SK-N-SH (cell line): ENCODE measurements at regions not wholly inside any gene's neighbourhood (a gene's known extent, or its start where the extent isn't known, plus 50 kb on each side); places are given as distances from the start of the nearest gene placed in this dataset.

Experiments
- CTCF ChIA-PET: fragments of 300-600, 350-600 bp; formaldehyde crosslinking; extraction: SDS; loops from one replicate; lab custom pipeline; 2021; lab: Yijun Ruan, JAX
- POLR2A ChIA-PET: fragments of 350-600 bp; sonication (Branson Sonifier 250); formaldehyde crosslinking; extraction: SDS; loops from one replicate; lab custom pipeline; 2020; ENCODE audit warnings: antibody characterized with exemption, inconsistent platforms; lab: Yijun Ruan, JAX
- DNase-seq: peaks from one replicate; pipeline ENCODE4 v3.0.0; 2012
- H2AFZ ChIP-seq: fragments of 200-600 bp; sonication (generic); 2 replicates; pipeline ENCODE4 v1.8.1; 2016; ENCODE audit warnings: antibody characterized with exemption, mild to moderate bottlenecking, low read depth
- H3F3A ChIP-seq: fragments of 200-600 bp; sonication (generic); replicated peaks from 2 replicates; pipeline ENCODE3; 2016; ENCODE audit warnings: antibody characterized with exemption, mild to moderate bottlenecking; ENCODE audit not compliant: insufficient read depth
- H3K27ac ChIP-seq, 2 experiments: fragments of 200-500 bp in 1 of 2; fragments of 200-600 bp in 1 of 2; sonication (Bioruptor generic) in 1 of 2; sonication (generic), shearing (Covaris generic) in 1 of 2; 2 replicates each; pipeline versions ENCODE4 v1.5.1 to v1.6.1; 2014 to 2016; ENCODE audit warnings: low read depth in 2 of 2, inconsistent platforms in 1 of 2, low read length in 1 of 2, mild to moderate bottlenecking in 1 of 2, mixed read lengths in 1 of 2
- H3K27me3 ChIP-seq: fragments of 200-600 bp; sonication (generic), shearing (Covaris generic); 2 replicates; pipeline ENCODE4 v1.6.1; 2016; ENCODE audit warnings: mixed run types; ENCODE audit not compliant: insufficient read depth
- H3K36me3 ChIP-seq, 2 experiments: fragments of 200-500 bp in 1 of 2; fragments of 200-600 bp in 1 of 2; sonication (Bioruptor generic) in 1 of 2; sonication (generic) in 1 of 2; replicated peaks in 1 of 2; 2 replicates each; pipeline versions ENCODE3 to v1.5.1; 2014 to 2016; ENCODE audit warnings: low read length in 1 of 2, mild to moderate bottlenecking in 1 of 2; ENCODE audit not compliant: insufficient read depth in 2 of 2, control insufficient read depth in 1 of 2
- H3K4me1 ChIP-seq, 2 experiments: fragments of 200-500 bp in 1 of 2; fragments of 200-600 bp in 1 of 2; sonication (Bioruptor generic) in 1 of 2; sonication (generic), shearing (Covaris generic) in 1 of 2; 2 replicates each; pipeline versions ENCODE4 v1.5.1 to v1.6.1; 2014 to 2016; ENCODE audit warnings: low read depth in 1 of 2, low read length in 1 of 2, mixed run types in 1 of 2; ENCODE audit not compliant: insufficient read depth in 2 of 2, control insufficient read depth in 1 of 2
- H3K4me2 ChIP-seq: fragments of 200-600 bp; sonication (generic), shearing (Covaris generic); 2 replicates; pipeline ENCODE4 v1.6.1; 2017; ENCODE audit warnings: mixed run types
- H3K4me3 ChIP-seq, 2 experiments: fragments of 200-500 bp in 1 of 2; fragments of 200-600 bp in 1 of 2; sonication (Bioruptor generic) in 1 of 2; sonication (generic), shearing (Covaris generic) in 1 of 2; 2 replicates each; pipeline versions ENCODE4 v1.5.1 to v1.8.1; 2014 to 2016; ENCODE audit warnings: low read depth in 2 of 2, inconsistent platforms in 1 of 2, low read length in 1 of 2, mild to moderate bottlenecking in 1 of 2, mixed read lengths in 1 of 2, moderate library complexity in 1 of 2
- H3K79me2 ChIP-seq: fragments of 200-600 bp; sonication (generic); 2 replicates; pipeline ENCODE4 v1.8.1; 2017; ENCODE audit warnings: mild to moderate bottlenecking; ENCODE audit not compliant: insufficient read depth
- H3K9ac ChIP-seq: fragments of 200-600 bp; sonication (generic); 2 replicates; pipeline ENCODE4 v1.6.1; 2017; ENCODE audit warnings: mixed run types
- H3K9me2 ChIP-seq: fragments of 200-600 bp; sonication (generic); 2 replicates; pipeline ENCODE4 v1.6.1; 2017; ENCODE audit warnings: mixed run types
- H3K9me3 ChIP-seq: fragments of 200-600 bp; sonication (generic); 2 replicates; pipeline ENCODE4 v1.6.1; 2017; ENCODE audit warnings: mixed run types, mild to moderate bottlenecking, moderate library complexity
- H4K20me1 ChIP-seq: fragments of 200-600 bp; sonication (generic); 2 replicates; pipeline ENCODE4 v1.6.1; 2017; ENCODE audit warnings: mild to moderate bottlenecking, mixed run types; ENCODE audit not compliant: insufficient read depth
- CHD2 ChIP-seq: fragments of 150-350 bp; IDR thresholded peaks from 2 replicates; pipeline ENCODE4 v1.6.1; 2018; ENCODE audit warnings: low read length; ENCODE audit not compliant: partially characterized antibody
- EP300 ChIP-seq, 2 experiments: IDR thresholded peaks; 2 replicates each; pipeline versions ENCODE4 v1.4.0 to v1.6.1; 2012; ENCODE audit warnings: borderline replicate concordance in 1 of 2, low read depth in 1 of 2, low read length in 1 of 2
- EZH2phosphoT487 ChIP-seq: fragments of 200-600 bp; sonication (generic); IDR thresholded peaks from 2 replicates; pipeline ENCODE4 v1.6.1; 2017; ENCODE audit warnings: low read depth, mixed run types, mild to moderate bottlenecking, antibody characterized with exemption, moderate library complexity, borderline replicate concordance
- FOSL2 ChIP-seq: IDR thresholded peaks from 2 replicates; pipeline ENCODE4 v1.4.0; 2012; ENCODE audit warnings: low read depth, mild to moderate bottlenecking, moderate library complexity, borderline replicate concordance
- FOXM1 ChIP-seq: IDR thresholded peaks from 2 replicates; pipeline ENCODE4 v1.4.0; 2012; ENCODE audit warnings: low read depth, mild to moderate bottlenecking
- MEF2A ChIP-seq: IDR thresholded peaks from 2 replicates; pipeline ENCODE4 v1.4.0; 2012; ENCODE audit warnings: low read depth, borderline replicate concordance
- MXI1 ChIP-seq: IDR thresholded peaks from 2 replicates; pipeline ENCODE4 v1.6.1; 2012; ENCODE audit warnings: mild to moderate bottlenecking, low read depth, low read length, improper control_type of control experiment
- RCOR1 ChIP-seq: fragments of 150-350 bp; IDR thresholded peaks from 2 replicates; pipeline ENCODE4 v1.6.1; 2017; ENCODE audit warnings: antibody characterized with exemption, low read length
- RFX5 ChIP-seq: IDR thresholded peaks from 2 replicates; pipeline ENCODE4 v1.6.1; 2012; ENCODE audit warnings: mild to moderate bottlenecking, improper control_type of control experiment, low read length
- RXRA ChIP-seq: IDR thresholded peaks from 2 replicates; pipeline ENCODE4 v1.4.0; 2012; ENCODE audit warnings: low read depth, mild to moderate bottlenecking, borderline replicate concordance
- TCF12 ChIP-seq: IDR thresholded peaks from 2 replicates; pipeline ENCODE4 v1.4.0; 2012
- WGBS: methylation state at CpG from one replicate; pipeline ENCODE4 v1.1.6; 2017; ENCODE audit warnings: low lambda C conversion rate; 5-methylcytosine and 5-hydroxymethylcytosine counted together
- TF ChIP-seq, protein P1 (sequence below): IDR thresholded peaks from 2 replicates; pipeline ENCODE4 v1.6.1; 2012; ENCODE audit warnings: mild to moderate bottlenecking, low read depth, low read length, moderate library complexity
- TF ChIP-seq, protein P2 (sequence below): IDR thresholded peaks from 2 replicates; pipeline ENCODE4 v1.4.0; 2012; ENCODE audit warnings: low read depth, borderline replicate concordance
- TF ChIP-seq, protein P3 (sequence below): fragments of 200-600 bp; sonication (generic); IDR thresholded peaks from 2 replicates; pipeline ENCODE4 v1.6.1; 2017; ENCODE audit warnings: antibody characterized with exemption, mild to moderate bottlenecking, moderate library complexity
- TF ChIP-seq, protein P4 (sequence below): IDR thresholded peaks from 2 replicates; pipeline ENCODE4; 2012
- TF ChIP-seq, protein P5 (sequence below): fragments of 150-350 bp; IDR thresholded peaks from 2 replicates; pipeline ENCODE4 v1.6.1; 2016; ENCODE audit warnings: mild to moderate bottlenecking, low read depth, low read length
- TF ChIP-seq, protein P6 (sequence below): IDR thresholded peaks from 2 replicates; pipeline ENCODE4 v1.4.0; 2012; ENCODE audit warnings: low read depth, borderline replicate concordance

DNA sequence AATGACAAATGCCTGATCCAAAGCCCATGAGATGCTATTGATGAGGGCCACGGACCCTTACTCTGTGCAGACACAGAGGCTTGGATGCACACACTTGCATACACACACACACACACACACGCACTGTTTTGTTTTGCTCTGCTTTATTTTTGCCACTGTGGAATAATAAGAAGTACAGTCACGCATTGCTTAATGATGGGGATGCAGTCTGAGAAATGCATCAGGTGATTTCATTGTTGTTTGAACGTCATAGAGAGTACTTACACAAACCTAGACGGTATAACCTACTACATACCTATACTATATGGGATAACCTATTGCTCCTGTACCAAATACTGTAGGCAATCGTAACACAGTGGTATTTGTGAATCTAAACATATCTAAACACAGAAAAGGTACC lies 104.4 kb downstream of the RHOU start (continued):
- TF ChIP-seq, protein P1, sequence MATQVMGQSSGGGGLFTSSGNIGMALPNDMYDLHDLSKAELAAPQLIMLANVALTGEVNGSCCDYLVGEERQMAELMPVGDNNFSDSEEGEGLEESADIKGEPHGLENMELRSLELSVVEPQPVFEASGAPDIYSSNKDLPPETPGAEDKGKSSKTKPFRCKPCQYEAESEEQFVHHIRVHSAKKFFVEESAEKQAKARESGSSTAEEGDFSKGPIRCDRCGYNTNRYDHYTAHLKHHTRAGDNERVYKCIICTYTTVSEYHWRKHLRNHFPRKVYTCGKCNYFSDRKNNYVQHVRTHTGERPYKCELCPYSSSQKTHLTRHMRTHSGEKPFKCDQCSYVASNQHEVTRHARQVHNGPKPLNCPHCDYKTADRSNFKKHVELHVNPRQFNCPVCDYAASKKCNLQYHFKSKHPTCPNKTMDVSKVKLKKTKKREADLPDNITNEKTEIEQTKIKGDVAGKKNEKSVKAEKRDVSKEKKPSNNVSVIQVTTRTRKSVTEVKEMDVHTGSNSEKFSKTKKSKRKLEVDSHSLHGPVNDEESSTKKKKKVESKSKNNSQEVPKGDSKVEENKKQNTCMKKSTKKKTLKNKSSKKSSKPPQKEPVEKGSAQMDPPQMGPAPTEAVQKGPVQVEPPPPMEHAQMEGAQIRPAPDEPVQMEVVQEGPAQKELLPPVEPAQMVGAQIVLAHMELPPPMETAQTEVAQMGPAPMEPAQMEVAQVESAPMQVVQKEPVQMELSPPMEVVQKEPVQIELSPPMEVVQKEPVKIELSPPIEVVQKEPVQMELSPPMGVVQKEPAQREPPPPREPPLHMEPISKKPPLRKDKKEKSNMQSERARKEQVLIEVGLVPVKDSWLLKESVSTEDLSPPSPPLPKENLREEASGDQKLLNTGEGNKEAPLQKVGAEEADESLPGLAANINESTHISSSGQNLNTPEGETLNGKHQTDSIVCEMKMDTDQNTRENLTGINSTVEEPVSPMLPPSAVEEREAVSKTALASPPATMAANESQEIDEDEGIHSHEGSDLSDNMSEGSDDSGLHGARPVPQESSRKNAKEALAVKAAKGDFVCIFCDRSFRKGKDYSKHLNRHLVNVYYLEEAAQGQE = no peak
- TF ChIP-seq MEF2A (no peak), EZH2phosphoT487 (no peak)

DNA sequence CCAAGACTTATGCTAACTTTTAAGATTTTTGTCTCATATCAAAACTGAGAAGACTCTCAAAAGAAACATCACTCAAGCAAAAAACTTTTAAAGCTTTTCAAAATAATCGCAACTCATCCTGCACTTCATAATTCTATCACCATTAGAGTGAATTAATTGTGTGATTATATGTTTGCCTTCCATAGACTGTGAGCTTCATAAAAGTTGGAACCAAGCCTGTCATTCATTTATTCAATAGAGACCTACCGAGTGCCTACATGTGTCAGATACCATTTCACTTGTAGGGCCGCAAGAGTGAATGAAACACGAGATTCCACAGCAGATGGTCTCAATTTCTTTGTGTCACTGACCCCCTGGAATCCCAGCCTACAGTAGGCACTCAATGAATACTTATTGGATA lies 106.4 kb downstream of the RHOU start:
- peaks cover 0 to 17% of the 10 kb centered on the region in 2 experiments; a peak in 2 of 4 replicates for H3K4me1 ChIP-seq
- WGBS = 82% methylated on average over 4 of the region's 4 CpGs
- POLR2A ChIA-PET = no interaction called here

More for the DNA sequence above, 106.4 kb downstream of the RHOU start:
- no peaks in the 10 kb centered on the region for H3K36me3 ChIP-seq
- H3K9ac ChIP-seq = no peak overlapping the region
- CTCF ChIA-PET = interaction anchor here (1.0 to 1.5 kb wide), 3 partner anchors 8 to 386 kb away, joined by 3 to 4 read pairs (median 3); no protein-coding TSS in a partner anchor
- no peak for TF ChIP-seq FOSL2
- no peak for TF ChIP-seq CHD2
- TF ChIP-seq MEF2A = no peak
- no peak for TF ChIP-seq EP300 (IDR thresholded peaks at IDR 0.05; ENCODE audit: borderline replicate concordance in 1 of 2, low read depth in 1 of 2, low read length in 1 of 2)
- TF ChIP-seq, protein P2, sequence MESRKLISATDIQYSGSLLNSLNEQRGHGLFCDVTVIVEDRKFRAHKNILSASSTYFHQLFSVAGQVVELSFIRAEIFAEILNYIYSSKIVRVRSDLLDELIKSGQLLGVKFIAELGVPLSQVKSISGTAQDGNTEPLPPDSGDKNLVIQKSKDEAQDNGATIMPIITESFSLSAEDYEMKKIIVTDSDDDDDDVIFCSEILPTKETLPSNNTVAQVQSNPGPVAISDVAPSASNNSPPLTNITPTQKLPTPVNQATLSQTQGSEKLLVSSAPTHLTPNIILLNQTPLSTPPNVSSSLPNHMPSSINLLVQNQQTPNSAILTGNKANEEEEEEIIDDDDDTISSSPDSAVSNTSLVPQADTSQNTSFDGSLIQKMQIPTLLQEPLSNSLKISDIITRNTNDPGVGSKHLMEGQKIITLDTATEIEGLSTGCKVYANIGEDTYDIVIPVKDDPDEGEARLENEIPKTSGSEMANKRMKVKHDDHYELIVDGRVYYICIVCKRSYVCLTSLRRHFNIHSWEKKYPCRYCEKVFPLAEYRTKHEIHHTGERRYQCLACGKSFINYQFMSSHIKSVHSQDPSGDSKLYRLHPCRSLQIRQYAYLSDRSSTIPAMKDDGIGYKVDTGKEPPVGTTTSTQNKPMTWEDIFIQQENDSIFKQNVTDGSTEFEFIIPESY = no peak
- TF ChIP-seq RXRA = no peak
- TF ChIP-seq FOXM1 = no peak
- TF ChIP-seq MXI1 = no peak
- TF ChIP-seq, protein P3, sequence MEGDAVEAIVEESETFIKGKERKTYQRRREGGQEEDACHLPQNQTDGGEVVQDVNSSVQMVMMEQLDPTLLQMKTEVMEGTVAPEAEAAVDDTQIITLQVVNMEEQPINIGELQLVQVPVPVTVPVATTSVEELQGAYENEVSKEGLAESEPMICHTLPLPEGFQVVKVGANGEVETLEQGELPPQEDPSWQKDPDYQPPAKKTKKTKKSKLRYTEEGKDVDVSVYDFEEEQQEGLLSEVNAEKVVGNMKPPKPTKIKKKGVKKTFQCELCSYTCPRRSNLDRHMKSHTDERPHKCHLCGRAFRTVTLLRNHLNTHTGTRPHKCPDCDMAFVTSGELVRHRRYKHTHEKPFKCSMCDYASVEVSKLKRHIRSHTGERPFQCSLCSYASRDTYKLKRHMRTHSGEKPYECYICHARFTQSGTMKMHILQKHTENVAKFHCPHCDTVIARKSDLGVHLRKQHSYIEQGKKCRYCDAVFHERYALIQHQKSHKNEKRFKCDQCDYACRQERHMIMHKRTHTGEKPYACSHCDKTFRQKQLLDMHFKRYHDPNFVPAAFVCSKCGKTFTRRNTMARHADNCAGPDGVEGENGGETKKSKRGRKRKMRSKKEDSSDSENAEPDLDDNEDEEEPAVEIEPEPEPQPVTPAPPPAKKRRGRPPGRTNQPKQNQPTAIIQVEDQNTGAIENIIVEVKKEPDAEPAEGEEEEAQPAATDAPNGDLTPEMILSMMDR = no peak
- no peak for TF ChIP-seq RCOR1
- no peak for TF ChIP-seq TCF12
- TF ChIP-seq RFX5 = no peak
- TF ChIP-seq, protein P4, sequence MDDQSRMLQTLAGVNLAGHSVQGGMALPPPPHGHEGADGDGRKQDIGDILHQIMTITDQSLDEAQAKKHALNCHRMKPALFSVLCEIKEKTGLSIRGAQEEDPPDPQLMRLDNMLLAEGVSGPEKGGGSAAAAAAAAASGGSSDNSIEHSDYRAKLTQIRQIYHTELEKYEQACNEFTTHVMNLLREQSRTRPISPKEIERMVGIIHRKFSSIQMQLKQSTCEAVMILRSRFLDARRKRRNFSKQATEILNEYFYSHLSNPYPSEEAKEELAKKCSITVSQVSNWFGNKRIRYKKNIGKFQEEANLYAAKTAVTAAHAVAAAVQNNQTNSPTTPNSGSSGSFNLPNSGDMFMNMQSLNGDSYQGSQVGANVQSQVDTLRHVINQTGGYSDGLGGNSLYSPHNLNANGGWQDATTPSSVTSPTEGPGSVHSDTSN = no peak
- TF ChIP-seq, protein P5, sequence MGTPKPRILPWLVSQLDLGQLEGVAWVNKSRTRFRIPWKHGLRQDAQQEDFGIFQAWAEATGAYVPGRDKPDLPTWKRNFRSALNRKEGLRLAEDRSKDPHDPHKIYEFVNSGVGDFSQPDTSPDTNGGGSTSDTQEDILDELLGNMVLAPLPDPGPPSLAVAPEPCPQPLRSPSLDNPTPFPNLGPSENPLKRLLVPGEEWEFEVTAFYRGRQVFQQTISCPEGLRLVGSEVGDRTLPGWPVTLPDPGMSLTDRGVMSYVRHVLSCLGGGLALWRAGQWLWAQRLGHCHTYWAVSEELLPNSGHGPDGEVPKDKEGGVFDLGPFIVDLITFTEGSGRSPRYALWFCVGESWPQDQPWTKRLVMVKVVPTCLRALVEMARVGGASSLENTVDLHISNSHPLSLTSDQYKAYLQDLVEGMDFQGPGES = no peak
- TF ChIP-seq, protein P6, sequence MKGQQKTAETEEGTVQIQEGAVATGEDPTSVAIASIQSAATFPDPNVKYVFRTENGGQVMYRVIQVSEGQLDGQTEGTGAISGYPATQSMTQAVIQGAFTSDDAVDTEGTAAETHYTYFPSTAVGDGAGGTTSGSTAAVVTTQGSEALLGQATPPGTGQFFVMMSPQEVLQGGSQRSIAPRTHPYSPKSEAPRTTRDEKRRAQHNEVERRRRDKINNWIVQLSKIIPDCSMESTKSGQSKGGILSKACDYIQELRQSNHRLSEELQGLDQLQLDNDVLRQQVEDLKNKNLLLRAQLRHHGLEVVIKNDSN = no peak
- H3K4me3 ChIP-seq = no peak overlapping the region
- DNase-seq = no peak
- no peak overlapping the region for H2AFZ ChIP-seq
- no peaks in the 10 kb centered on the region for H3K79me2 ChIP-seq
- H3K4me2 ChIP-seq = no peak overlapping the region
- H3K27ac ChIP-seq = peak overlapping the region; percentile 24 to 32; a peak in 2 of 4 replicates
- no peaks in the 10 kb centered on the region for H3K9me2 ChIP-seq
- H3K27me3 ChIP-seq = no peaks in the 10 kb centered on the region
- H3F3A ChIP-seq = peaks cover 2% of the 10 kb centered on the region
- H4K20me1 ChIP-seq = no peaks in the 10 kb centered on the region
- H3K9me3 ChIP-seq = no peaks in the 10 kb centered on the region
